ENCODE measurements at regions not wholly inside any gene's neighbourhood (a gene's known extent, or its start where the extent isn't known, plus 50 kb on each side); places are given as distances from the start of the nearest gene placed in this dataset.
A peak's percentile ranks its signal among the peaks of the same experiment; 100 is the strongest.

- Histone ChIP-seq H3K9me3 (no peaks in the 10 kb centered on the region), H3K36me3 (no peaks in the 10 kb centered on the region), H3K4me1 (no peaks in the 10 kb centered on the region), H3K27ac (no peak overlapping the region), H3K27me3 (no peaks in the 10 kb centered on the region), H3K4me3 (replicated peaks in 1 of 3) (no peak overlapping the region)
- peak in 1 of 2 donors; percentile 12 for DNase-seq
- 54 to 67% methylated on average over 4 of the region's 4 CpGs for WGBS, 2 donors
- TF ChIP-seq CTCF (IDR thresholded peaks at IDR 0.05) = no peak
- no peak for TF ChIP-seq POLR2A (IDR thresholded peaks at IDR 0.05)
- intact Hi-C loops (cut with DNase I) = no loop called here
Observed at GRCh38 chr11:104451197-104451893, 287.4 kb upstream of the PDGFD start.

- Histone ChIP-seq H3K4me1 (no peaks in the 10 kb centered on the region), H3K9me3 (no peaks in the 10 kb centered on the region), H3K27ac (no peak overlapping the region), H3K4me3 (replicated peaks in 1 of 3) (no peak overlapping the region), H3K27me3 (no peaks in the 10 kb centered on the region), H3K36me3 (no peaks in the 10 kb centered on the region)
- intact Hi-C loops (cut with DNase I) = no loop called here
- DNase-seq = no peak
- TF ChIP-seq POLR2A (IDR thresholded peaks at IDR 0.05) (no peak), CTCF (IDR thresholded peaks at IDR 0.05) (no peak)
Observed at GRCh38 chr11:104443387-104443786, 279.4 kb upstream of the PDGFD start.

- 63 to 73% methylated on average over 1 of the region's 1 CpG for WGBS, 2 donors
- intact Hi-C loops (cut with DNase I) = no loop called here
- no peaks in the 10 kb centered on the region for H3K36me3 ChIP-seq
- H3K27me3 ChIP-seq = no peaks in the 10 kb centered on the region
- TF ChIP-seq CTCF (IDR thresholded peaks at IDR 0.05) = no peak
- TF ChIP-seq POLR2A (IDR thresholded peaks at IDR 0.05) = no peak
- no peaks in the 10 kb centered on the region for H3K9me3 ChIP-seq
- no peaks in the 10 kb centered on the region for H3K4me1 ChIP-seq
- no peak overlapping the region for H3K4me3 ChIP-seq (replicated peaks in 1 of 3)
- H3K27ac ChIP-seq = no peak overlapping the region
- no peak for DNase-seq
Observed at GRCh38 chr11:104442321-104442720, 278.4 kb upstream of the PDGFD start.

GRCh38 chr11:104435494-104435893 lies 271.5 kb upstream of the PDGFD start:
- H3K4me1 ChIP-seq = no peaks in the 10 kb centered on the region
- no peak overlapping the region for H3K27ac ChIP-seq
- H3K9me3 ChIP-seq = no peaks in the 10 kb centered on the region
- no peak overlapping the region for H3K4me3 ChIP-seq (replicated peaks in 1 of 3)
- no peaks in the 10 kb centered on the region for H3K27me3 ChIP-seq
- H3K36me3 ChIP-seq = no peaks in the 10 kb centered on the region
- DNase-seq = no peak
- intact Hi-C loops (cut with DNase I) = no loop called here
- TF ChIP-seq POLR2A (IDR thresholded peaks at IDR 0.05) (no peak), CTCF (IDR thresholded peaks at IDR 0.05) (no peak)

GRCh38 chr11:104433751-104434150 lies 269.8 kb upstream of the PDGFD start:
- intact Hi-C loops (cut with DNase I) = no loop called here
- TF ChIP-seq CTCF (IDR thresholded peaks at IDR 0.05) (no peak), POLR2A (IDR thresholded peaks at IDR 0.05) (no peak)
- Histone ChIP-seq H3K27me3 (no peaks in the 10 kb centered on the region), H3K4me3 (replicated peaks in 1 of 3) (no peak overlapping the region), H3K4me1 (no peaks in the 10 kb centered on the region), H3K36me3 (no peaks in the 10 kb centered on the region), H3K27ac (no peak overlapping the region), H3K9me3 (no peaks in the 10 kb centered on the region)
- WGBS, 2 donors = 79 to 84% methylated on average over 3 of the region's 3 CpGs
- no peak for DNase-seq
